ENCODE measurements at regions not wholly inside any gene's neighbourhood (a gene's known extent, or its start where the extent isn't known, plus 50 kb on each side); places are given as distances from the start of the nearest gene placed in this dataset.
"Not testable (repeated sequence)": the region's sequence is repeated elsewhere in the genome, so short reads cannot be mapped to it uniquely, and the experiment has no call there.

GRCh38 chr2:143926736-143927135, 593.2 kb downstream of the ZEB2 start:
- DNase-seq (ENCODE audit: low read depth in 2 of 2) = no peak

GRCh38 chr2:143922261-143922830, 597.6 kb downstream of the ZEB2 start:
- DNase-seq (ENCODE audit: low read depth in 2 of 2) = not testable (repeated sequence)

GRCh38 chr2:143918465-143918989, 601.4 kb downstream of the ZEB2 start:
- no peak for DNase-seq (ENCODE audit: low read depth in 2 of 2)

- no peak for DNase-seq (ENCODE audit: low read depth in 2 of 2)
Measured at GRCh38 chr2:143916781-143917180, 603.1 kb downstream of the ZEB2 start.

GRCh38 chr2:143909577-143910353, 610.2 kb downstream of the ZEB2 start:
- DNase-seq (ENCODE audit: low read depth in 2 of 2) = no peak

- no peak for DNase-seq (ENCODE audit: low read depth in 2 of 2)
Measured at GRCh38 chr2:143908843-143909242, 611.1 kb downstream of the ZEB2 start.

GRCh38 chr2:143907801-143908200, 612.1 kb downstream of the ZEB2 start:
- DNase-seq (ENCODE audit: low read depth in 2 of 2) = no peak

- no peak for DNase-seq (ENCODE audit: low read depth in 2 of 2)
Measured at GRCh38 chr2:143906850-143907249, 613.1 kb downstream of the ZEB2 start.

- no peak for DNase-seq (ENCODE audit: low read depth in 2 of 2)
Measured at GRCh38 chr2:143905587-143905986, 614.3 kb downstream of the ZEB2 start.

GRCh38 chr2:143903172-143903856, 616.6 kb downstream of the ZEB2 start:
- DNase-seq (ENCODE audit: low read depth in 2 of 2) = no peak

GRCh38 chr2:143901185-143901842, 618.6 kb downstream of the ZEB2 start:
- DNase-seq (ENCODE audit: low read depth in 2 of 2) = no peak

- DNase-seq (ENCODE audit: low read depth in 2 of 2) = no peak
Measured at GRCh38 chr2:143899987-143900386, 619.9 kb downstream of the ZEB2 start.

GRCh38 chr2:143893371-143893770, 626.5 kb downstream of the ZEB2 start:
- no peak for DNase-seq (ENCODE audit: low read depth in 2 of 2)

GRCh38 chr2:143891879-143892308, 628.0 kb downstream of the ZEB2 start:
- DNase-seq (ENCODE audit: low read depth in 2 of 2) = no peak

- DNase-seq (ENCODE audit: low read depth in 2 of 2) = no peak
Measured at GRCh38 chr2:143890798-143891197, 629.1 kb downstream of the ZEB2 start.

GRCh38 chr2:143889216-143889615, 630.7 kb downstream of the ZEB2 start:
- no peak for DNase-seq (ENCODE audit: low read depth in 2 of 2)

- DNase-seq (ENCODE audit: low read depth in 2 of 2) = no peak
Measured at GRCh38 chr2:143885461-143885860, 634.5 kb downstream of the ZEB2 start.

GRCh38 chr2:143881246-143881645, 638.7 kb downstream of the ZEB2 start:
- no peak for DNase-seq (ENCODE audit: low read depth in 2 of 2)

- DNase-seq (ENCODE audit: low read depth in 2 of 2) = no peak
Measured at GRCh38 chr2:143877876-143878530, 641.9 kb downstream of the ZEB2 start.

GRCh38 chr2:143877056-143877455, 642.9 kb downstream of the ZEB2 start:
- no peak for DNase-seq (ENCODE audit: low read depth in 2 of 2)

Measured in stimulated activated CD8-positive, alpha-beta memory T cell treated with anti-CD3 and anti-CD28 coated beads, Interleukin-2, amount 100 ng/mL, for 1 hour (primary cell).